Dedifferentiated amniotic fluid mesenchymal stem cell (primary cell): ENCODE measurements at regions not wholly inside any gene's neighbourhood (a gene's known extent, or its start where the extent isn't known, plus 50 kb on each side); places are given as distances from the start of the nearest gene placed in this dataset.
A peak's percentile ranks its signal among the peaks of the same experiment; 100 is the strongest.
"Not testable (repeated sequence)": the region's sequence is repeated elsewhere in the genome, so short reads cannot be mapped to it uniquely, and the experiment has no call there.

ENCODE experiments used
- DNase-seq: peaks from one replicate; pipeline ENCODE4 v3.0.0-alpha.2; 2016; ENCODE audit errors: extremely low spot score

GRCh38 chr12:45490232-45490881 is 239.1 kb upstream of the ARID2 start:
- no peak for DNase-seq

GRCh38 chr12:45494279-45494678 is 235.2 kb upstream of the ARID2 start:
- no peak for DNase-seq

GRCh38 chr12:45498645-45499044 is 230.9 kb upstream of the ARID2 start:
- DNase-seq, result no peak

- no peak for DNase-seq
These were observed 226.9 kb upstream of the ARID2 start for GRCh38 chr12:45502481-45503128.

- DNase-seq, result no peak
These were observed 225.6 kb upstream of the ARID2 start for GRCh38 chr12:45503899-45504298.

- no peak for DNase-seq
These were observed 225.0 kb upstream of the ARID2 start for GRCh38 chr12:45504316-45505010.

- no peak for DNase-seq
These were observed 220.3 kb upstream of the ARID2 start for GRCh38 chr12:45509187-45509586.

- DNase-seq, result no peak
These were observed 219.9 kb upstream of the ARID2 start for GRCh38 chr12:45509621-45510020.

GRCh38 chr12:45517381-45517780 is 212.1 kb upstream of the ARID2 start:
- DNase-seq, result no peak

GRCh38 chr12:45518291-45519235 is 210.9 kb upstream of the ARID2 start:
- DNase-seq, result no peak

GRCh38 chr12:45522227-45522626 is 207.3 kb upstream of the ARID2 start:
- no peak for DNase-seq

- not testable (repeated sequence) for DNase-seq
These were observed 202.7 kb upstream of the ARID2 start for GRCh38 chr12:45526823-45527222.

- no peak for DNase-seq
These were observed 197.4 kb upstream of the ARID2 start for GRCh38 chr12:45532113-45532512.

- DNase-seq, result no peak
These were observed 193.8 kb upstream of the ARID2 start for GRCh38 chr12:45535610-45536180.

- no peak for DNase-seq
These were observed 193.2 kb upstream of the ARID2 start for GRCh38 chr12:45536284-45536683.

- no peak for DNase-seq
These were observed 188.7 kb upstream of the ARID2 start for GRCh38 chr12:45540661-45541341.

- DNase-seq, result peak; percentile 84
These were observed 185.6 kb upstream of the ARID2 start for GRCh38 chr12:45543887-45544286.

GRCh38 chr12:45546545-45546944 is 183.0 kb upstream of the ARID2 start:
- DNase-seq, result no peak

- DNase-seq, result no peak
These were observed 182.4 kb upstream of the ARID2 start for GRCh38 chr12:45547132-45547531.

GRCh38 chr12:45547822-45548221 is 181.7 kb upstream of the ARID2 start:
- DNase-seq, result no peak

- DNase-seq, result no peak
These were observed 181.1 kb upstream of the ARID2 start for GRCh38 chr12:45548426-45548825.
